Hepatocyte (in vitro differentiated cells): ENCODE measurements at regions not wholly inside any gene's neighbourhood (a gene's known extent, or its start where the extent isn't known, plus 50 kb on each side); places are given as distances from the start of the nearest gene placed in this dataset.

Experiments used
- DNase-seq: peaks from one replicate; pipeline ENCODE4 v3.0.0-alpha.2; 2016; ENCODE audit warnings: low spot score
- H2AFZ ChIP-seq: fragments of 200-600 bp; sonication (generic); 2 replicates; pipeline ENCODE4 v1.6.0; 2016; ENCODE audit warnings: antibody characterized with exemption, mild to moderate bottlenecking
- H3K27ac ChIP-seq: fragments of 200-600 bp; sonication (generic); 2 replicates; pipeline ENCODE4 v1.5.1; 2016; ENCODE audit warnings: mild to moderate bottlenecking
- H3K27me3 ChIP-seq: fragments of 200-600 bp; sonication (generic); 2 replicates; pipeline ENCODE4 v1.6.1; 2016
- H3K36me3 ChIP-seq: fragments of 200-600 bp; sonication (generic); replicated peaks from 2 replicates; pipeline ENCODE4 v1.5.1; 2016; ENCODE audit warnings: low read depth; ENCODE audit not compliant: insufficient read depth
- H3K4me1 ChIP-seq: fragments of 200-600 bp; sonication (generic); 2 replicates; pipeline ENCODE4 v1.5.1; 2016; ENCODE audit warnings: mild to moderate bottlenecking, moderate library complexity; ENCODE audit not compliant: insufficient read depth
- H3K4me2 ChIP-seq: fragments of 200-600 bp; sonication (generic); 2 replicates; pipeline ENCODE4 v1.6.0; 2016
- H3K4me3 ChIP-seq: fragments of 200-600 bp; sonication (generic); 2 replicates; pipeline ENCODE4 v1.5.1; 2016; ENCODE audit warnings: mild to moderate bottlenecking
- H3K79me2 ChIP-seq: fragments of 200-600 bp; sonication (generic); 2 replicates; pipeline ENCODE4 v1.6.0; 2017; ENCODE audit warnings: mild to moderate bottlenecking
- H3K9me2 ChIP-seq: fragments of 200-600 bp; sonication (generic); replicated peaks from 2 replicates; pipeline ENCODE4 v1.6.0; 2017; ENCODE audit warnings: mild to moderate bottlenecking; ENCODE audit not compliant: insufficient read depth
- H3K9me3 ChIP-seq: fragments of 200-600 bp; sonication (generic); 2 replicates; pipeline ENCODE4 v1.5.1; 2016; ENCODE audit warnings: low read depth, mild to moderate bottlenecking
- H4K20me1 ChIP-seq: fragments of 200-600 bp; sonication (generic); 2 replicates; pipeline ENCODE4 v1.6.0; 2016; ENCODE audit warnings: mild to moderate bottlenecking; ENCODE audit not compliant: insufficient read depth, poor library complexity, severe bottlenecking
- CTCF ChIP-seq: fragments of 200-600 bp; sonication (generic); IDR thresholded peaks from 2 replicates; pipeline ENCODE4 v1.5.1; 2016; ENCODE audit warnings: antibody characterized with exemption, mild to moderate bottlenecking; ENCODE audit not compliant: poor library complexity
- EZH2 ChIP-seq: fragments of 200-600 bp; sonication (generic); IDR thresholded peaks from 2 replicates; pipeline ENCODE4 v1.6.1; 2016; ENCODE audit warnings: antibody characterized with exemption, mild to moderate bottlenecking, borderline replicate concordance
- EZH2phosphoT487 ChIP-seq: fragments of 200-600 bp; sonication (generic); IDR thresholded peaks from one replicate; pipeline ENCODE4 v1.6.1; 2018; ENCODE audit warnings: antibody characterized with exemption, mild to moderate bottlenecking, low read depth, moderate library complexity; ENCODE audit not compliant: unreplicated experiment, severe bottlenecking
- WGBS: methylation state at CpG from one replicate; pipeline ENCODE4 v1.1.6; 2016; ENCODE audit warnings: low lambda C conversion rate; ENCODE audit errors: missing lambda C conversion rate; 5-methylcytosine and 5-hydroxymethylcytosine counted together

GRCh38 chr1:230012741-230013140, 54.3 kb upstream of the GALNT2 start:
- no peak overlapping the region for H2AFZ ChIP-seq
- H3K79me2 ChIP-seq = no peaks in the 10 kb centered on the region
- DNase-seq = no peak
- no peak overlapping the region for H3K27ac ChIP-seq
- 75% methylated on average over 5 of the region's 5 CpGs for WGBS
- H3K9me2 ChIP-seq = no peaks in the 10 kb centered on the region
- H3K4me1 ChIP-seq = no peaks in the 10 kb centered on the region
- H4K20me1 ChIP-seq = no peaks in the 10 kb centered on the region
- H3K27me3 ChIP-seq = no peaks in the 10 kb centered on the region
- no peak overlapping the region for H3K4me2 ChIP-seq
- H3K4me3 ChIP-seq = no peak overlapping the region
- H3K36me3 ChIP-seq = no peaks in the 10 kb centered on the region
- TF ChIP-seq EZH2 (no peak), CTCF (no peak), EZH2phosphoT487 (no peak)
- H3K9me3 ChIP-seq = no peaks in the 10 kb centered on the region

GRCh38 chr1:230016159-230016558, 50.9 kb upstream of the GALNT2 start:
- WGBS = 78% methylated on average over 5 of the region's 5 CpGs
- Histone ChIP-seq H4K20me1 (no peaks in the 10 kb centered on the region), H3K4me1 (no peaks in the 10 kb centered on the region), H2AFZ (no peak overlapping the region), H3K9me2 (no peaks in the 10 kb centered on the region), H3K27me3 (no peaks in the 10 kb centered on the region), H3K36me3 (no peaks in the 10 kb centered on the region), H3K9me3 (no peaks in the 10 kb centered on the region), H3K4me2 (no peak overlapping the region), H3K79me2 (no peaks in the 10 kb centered on the region), H3K4me3 (no peak overlapping the region), H3K27ac (no peak overlapping the region)
- TF ChIP-seq CTCF = no peak
- no peak for TF ChIP-seq EZH2phosphoT487
- no peak for TF ChIP-seq EZH2
- no peak for DNase-seq
